ENCODE measurements at regions not wholly inside any gene's neighbourhood (a gene's known extent, or its start where the extent isn't known, plus 50 kb on each side); places are given as distances from the start of the nearest gene placed in this dataset.

DNA sequence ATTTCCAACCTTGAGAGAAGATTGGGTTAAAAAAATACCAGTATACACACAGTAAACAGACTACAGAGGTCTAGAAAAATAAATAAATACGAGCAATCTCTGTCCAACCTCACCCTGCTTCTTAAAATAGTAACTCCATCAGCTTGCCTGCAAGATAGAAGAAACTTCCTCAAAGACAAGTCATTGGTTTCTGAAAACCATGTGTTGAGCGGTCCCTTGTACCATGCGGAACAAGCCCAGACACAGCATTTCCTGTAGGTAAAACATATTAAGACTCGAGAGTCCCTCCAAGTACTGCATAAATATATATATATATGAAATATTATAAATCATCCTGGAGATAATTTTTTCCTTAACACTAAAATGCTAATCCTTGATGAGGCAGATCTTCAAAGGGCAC, 157.4 kb downstream of the MZT1 start:
- TF ChIP-seq, protein P1, sequence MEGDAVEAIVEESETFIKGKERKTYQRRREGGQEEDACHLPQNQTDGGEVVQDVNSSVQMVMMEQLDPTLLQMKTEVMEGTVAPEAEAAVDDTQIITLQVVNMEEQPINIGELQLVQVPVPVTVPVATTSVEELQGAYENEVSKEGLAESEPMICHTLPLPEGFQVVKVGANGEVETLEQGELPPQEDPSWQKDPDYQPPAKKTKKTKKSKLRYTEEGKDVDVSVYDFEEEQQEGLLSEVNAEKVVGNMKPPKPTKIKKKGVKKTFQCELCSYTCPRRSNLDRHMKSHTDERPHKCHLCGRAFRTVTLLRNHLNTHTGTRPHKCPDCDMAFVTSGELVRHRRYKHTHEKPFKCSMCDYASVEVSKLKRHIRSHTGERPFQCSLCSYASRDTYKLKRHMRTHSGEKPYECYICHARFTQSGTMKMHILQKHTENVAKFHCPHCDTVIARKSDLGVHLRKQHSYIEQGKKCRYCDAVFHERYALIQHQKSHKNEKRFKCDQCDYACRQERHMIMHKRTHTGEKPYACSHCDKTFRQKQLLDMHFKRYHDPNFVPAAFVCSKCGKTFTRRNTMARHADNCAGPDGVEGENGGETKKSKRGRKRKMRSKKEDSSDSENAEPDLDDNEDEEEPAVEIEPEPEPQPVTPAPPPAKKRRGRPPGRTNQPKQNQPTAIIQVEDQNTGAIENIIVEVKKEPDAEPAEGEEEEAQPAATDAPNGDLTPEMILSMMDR (IDR thresholded peaks at IDR 0.05) = no peak
- TF ChIP-seq EZH2phosphoT487 (IDR thresholded peaks at IDR 0.05) (no peak), EZH2 (IDR thresholded peaks at IDR 0.05) (no peak)
